Neuronal stem cell (in vitro differentiated cells): ENCODE measurements at regions not wholly inside any gene's neighbourhood (a gene's known extent, or its start where the extent isn't known, plus 50 kb on each side); places are given as distances from the start of the nearest gene placed in this dataset.
"Not testable (repeated sequence)": the region's sequence is repeated elsewhere in the genome, so short reads cannot be mapped to it uniquely, and the experiment has no call there.

Source experiments
- DNase-seq: peaks from one replicate; pipeline ENCODE4 v3.0.0-alpha.2; 2013; ENCODE audit warnings: low spot score
- H2AFZ ChIP-seq: one replicate; pipeline ENCODE4 v1.6.1; 2013; ENCODE audit warnings: mild to moderate bottlenecking, low read length, inconsistent platforms
- H2AK5ac ChIP-seq: 2 replicates; pipeline ENCODE4 v1.6.1; 2013; ENCODE audit warnings: low read depth, mild to moderate bottlenecking, inconsistent platforms, low read length, moderate library complexity, mixed read lengths
- H2BK120ac ChIP-seq: 2 replicates; pipeline ENCODE4 v1.6.1; 2013; ENCODE audit warnings: low read depth, mild to moderate bottlenecking, inconsistent platforms, low read length, moderate library complexity, mixed read lengths
- H2BK12ac ChIP-seq: one replicate; pipeline ENCODE4 v1.6.1; 2013; ENCODE audit warnings: low read length, inconsistent platforms
- H2BK15ac ChIP-seq: 2 replicates; pipeline ENCODE4 v1.6.1; 2013; ENCODE audit warnings: mild to moderate bottlenecking, low read length, inconsistent platforms, mixed read lengths
- H2BK5ac ChIP-seq: one replicate; pipeline ENCODE4 v1.6.1; 2013; ENCODE audit warnings: inconsistent platforms, mild to moderate bottlenecking, low read length, moderate library complexity
- H3K14ac ChIP-seq: one replicate; pipeline ENCODE4 v1.6.1; 2013; ENCODE audit warnings: low read length, inconsistent platforms
- H3K18ac ChIP-seq: 2 replicates; pipeline ENCODE4 v1.6.1; 2013; ENCODE audit warnings: low read length, inconsistent platforms
- H3K23ac ChIP-seq: 2 replicates; pipeline ENCODE4 v1.6.1; 2013; ENCODE audit warnings: low read depth, mild to moderate bottlenecking, mixed read lengths, low read length, inconsistent platforms; ENCODE audit not compliant: poor library complexity
- H3K27ac ChIP-seq: replicated peaks from 3 replicates; pipeline ENCODE4 v1.5.1; 2013; ENCODE audit warnings: low read length, inconsistent platforms
- H3K27me3 ChIP-seq, 3 experiments: 2 replicates each; pipeline ENCODE4 v1.6.1; 2013; ENCODE audit warnings: low read length in 3 of 3, mild to moderate bottlenecking in 2 of 3, inconsistent platforms in 1 of 3, low read depth in 1 of 3, mixed read lengths in 1 of 3, moderate library complexity in 1 of 3; ENCODE audit not compliant: control insufficient read depth in 3 of 3, insufficient read depth in 3 of 3
- H3K36me3 ChIP-seq, 2 donors: replicated peaks in 1 of 2; 2 replicates each; pipeline ENCODE4 v1.6.1; 2013; ENCODE audit warnings: low read length in 2 of 2; ENCODE audit not compliant: control insufficient read depth in 2 of 2, insufficient read depth in 2 of 2
- H3K4ac ChIP-seq: 2 replicates; pipeline ENCODE4 v1.6.1; 2013; ENCODE audit warnings: inconsistent platforms, mild to moderate bottlenecking, low read length, moderate library complexity
- H3K4me1 ChIP-seq, 2 donors: 1 replicate in 1 of 2; 2 replicates in 1 of 2; pipeline ENCODE4 v1.6.1; 2013; ENCODE audit warnings: low read length in 2 of 2, low read depth in 1 of 2; ENCODE audit not compliant: control insufficient read depth in 2 of 2, insufficient read depth in 1 of 2
- H3K4me2 ChIP-seq: one replicate; pipeline ENCODE4 v1.6.1; 2013; ENCODE audit warnings: mild to moderate bottlenecking, low read length, inconsistent platforms; ENCODE audit not compliant: insufficient read depth, poor library complexity, severe bottlenecking
- H3K4me3 ChIP-seq, 2 donors: 2 replicates each; pipeline ENCODE4 v1.5.1; 2013; ENCODE audit warnings: low read length in 2 of 2, mild to moderate bottlenecking in 2 of 2, inconsistent platforms in 1 of 2, moderate library complexity in 1 of 2
- H3K79me1 ChIP-seq: one replicate; pipeline ENCODE4 v1.6.1; 2013; ENCODE audit warnings: low read depth, mild to moderate bottlenecking, inconsistent platforms, low read length, moderate library complexity
- H3K9ac ChIP-seq: one replicate; pipeline ENCODE4 v1.6.1; 2013; ENCODE audit warnings: mild to moderate bottlenecking, low read depth, low read length, inconsistent platforms; ENCODE audit not compliant: poor library complexity
- H3K9me3 ChIP-seq, 2 donors: replicated peaks in 1 of 2; 2 replicates each; pipeline versions ENCODE3 to v1.6.1; 2013; ENCODE audit warnings: low read length in 2 of 2, mild to moderate bottlenecking in 2 of 2, inconsistent platforms in 1 of 2, low read depth in 1 of 2, mixed read lengths in 1 of 2, moderate library complexity in 1 of 2; ENCODE audit not compliant: control insufficient read depth in 2 of 2, insufficient read depth in 1 of 2
- H4K8ac ChIP-seq: one replicate; pipeline ENCODE4 v1.6.1; 2013; ENCODE audit warnings: low read depth, mild to moderate bottlenecking, inconsistent platforms, low read length, moderate library complexity
- H4K91ac ChIP-seq: one replicate; pipeline ENCODE4 v1.6.1; 2013; ENCODE audit warnings: low read length, low read depth, mild to moderate bottlenecking, inconsistent platforms; ENCODE audit not compliant: poor library complexity
- WGBS, 2 donors: extraction: QIAGEN DNeasy Blood & Tissue Kit; methylation state at CpG; one replicate each; pipeline ENCODE4 v1.1.7; 2013; ENCODE audit warnings: missing lambda C conversion rate in 2 of 2, mixed read lengths in 1 of 2; ENCODE audit not compliant: insufficient read length in 2 of 2, insufficient replicate concordance in 1 of 2; ENCODE audit errors: extremely low coverage in 2 of 2; 5-methylcytosine and 5-hydroxymethylcytosine counted together

- no peak overlapping the region for H3K18ac ChIP-seq
- no peak overlapping the region for H3K4ac ChIP-seq
- no peak overlapping the region for H2AFZ ChIP-seq
- no peak overlapping the region for H4K8ac ChIP-seq
- no peak overlapping the region for H3K4me2 ChIP-seq
- WGBS, 2 donors: no CpG with 5 or more reads among the region's 1 CpG
- no peaks in the 10 kb centered on the region for H3K36me3 ChIP-seq
- no peak overlapping the region for H2BK15ac ChIP-seq
- H2BK120ac ChIP-seq: no peak overlapping the region
- no peak overlapping the region for H3K14ac ChIP-seq
- H3K79me1 ChIP-seq: no peaks in the 10 kb centered on the region
- no peak overlapping the region for H4K91ac ChIP-seq
- no peak overlapping the region for H2BK5ac ChIP-seq
- no peak overlapping the region for H3K27ac ChIP-seq
- no peak overlapping the region for H3K23ac ChIP-seq
- no peak for DNase-seq
- no peak overlapping the region for H3K9ac ChIP-seq
- H2BK12ac ChIP-seq: no peak overlapping the region
- no peak overlapping the region for H3K4me3 ChIP-seq
- H3K27me3 ChIP-seq: no peaks in the 10 kb centered on the region
- H3K9me3 ChIP-seq: peaks cover 9 to 10% of the 10 kb centered on the region in 2 donors
- H3K4me1 ChIP-seq: no peaks in the 10 kb centered on the region
- H2AK5ac ChIP-seq: no peak overlapping the region
Observed at GRCh38 chr7:123327661-123328060, 127.9 kb upstream of the SLC13A1 start.

GRCh38 chr7:123324283-123324682 lies 124.5 kb upstream of the SLC13A1 start:
- Histone ChIP-seq H3K27me3 (no peaks in the 10 kb centered on the region), H3K4me3 (no peak overlapping the region), H3K23ac (no peak overlapping the region), H2BK5ac (no peak overlapping the region), H3K4ac (no peak overlapping the region), H3K18ac (no peak overlapping the region), H4K91ac (no peak overlapping the region), H3K79me1 (no peaks in the 10 kb centered on the region), H4K8ac (no peak overlapping the region), H3K4me1 (no peaks in the 10 kb centered on the region), H2BK120ac (no peak overlapping the region), H2BK12ac (no peak overlapping the region), H2AFZ (no peak overlapping the region), H3K4me2 (no peak overlapping the region), H3K9ac (no peak overlapping the region), H3K9me3 (peaks cover 5 to 11% of the 10 kb centered on the region in 2 donors), H3K36me3 (no peaks in the 10 kb centered on the region), H3K14ac (no peak overlapping the region), H3K27ac (no peak overlapping the region), H2AK5ac (no peak overlapping the region), H2BK15ac (no peak overlapping the region)
- no CpG with 5 or more reads among the region's 2 CpGs for WGBS, 2 donors
- DNase-seq: no peak

- Histone ChIP-seq H3K79me1 (no peaks in the 10 kb centered on the region), H3K4me1 (no peaks in the 10 kb centered on the region), H3K4me3 (no peak overlapping the region), H3K18ac (no peak overlapping the region), H2BK5ac (no peak overlapping the region), H3K4me2 (no peak overlapping the region), H2AFZ (no peak overlapping the region), H2AK5ac (no peak overlapping the region), H3K14ac (no peak overlapping the region), H3K23ac (no peak overlapping the region), H3K27me3 (no peaks in the 10 kb centered on the region), H3K4ac (no peak overlapping the region), H3K9me3 (peaks cover 5 to 11% of the 10 kb centered on the region in 2 donors), H4K8ac (no peak overlapping the region), H2BK12ac (no peak overlapping the region), H3K27ac (no peak overlapping the region), H2BK120ac (no peak overlapping the region), H2BK15ac (no peak overlapping the region), H4K91ac (no peak overlapping the region), H3K36me3 (no peaks in the 10 kb centered on the region), H3K9ac (no peak overlapping the region)
- no peak for DNase-seq
Observed at GRCh38 chr7:123323689-123324088, 123.9 kb upstream of the SLC13A1 start.

GRCh38 chr7:123321578-123321977 lies 121.8 kb upstream of the SLC13A1 start:
- not testable (repeated sequence) for H3K27ac ChIP-seq, H3K23ac ChIP-seq, H2BK120ac ChIP-seq, H2AFZ ChIP-seq, DNase-seq, H3K4me2 ChIP-seq, H3K79me1 ChIP-seq, H3K4me1 ChIP-seq, H3K27me3 ChIP-seq, H3K9ac ChIP-seq, H2BK12ac ChIP-seq, H2AK5ac ChIP-seq, H2BK15ac ChIP-seq, H3K4me3 ChIP-seq, H3K4ac ChIP-seq, H2BK5ac ChIP-seq, H3K14ac ChIP-seq, H4K8ac ChIP-seq, H4K91ac ChIP-seq, H3K36me3 ChIP-seq, H3K18ac ChIP-seq
- no CpG with 5 or more reads among the region's 5 CpGs for WGBS, 2 donors
- H3K9me3 ChIP-seq: peaks cover 5 to 11% of the 10 kb centered on the region in 2 donors
